Right lobe of liver (tissue), 6 donors: ENCODE measurements at regions not wholly inside any gene's neighbourhood (a gene's known extent, or its start where the extent isn't known, plus 50 kb on each side); places are given as distances from the start of the nearest gene placed in this dataset.

Experiments used
- ATAC-seq, 4 donors: fragments of 200-7000 bp; cut with Tn5 transposase; one replicate each; pipeline ENCODE4 v1.9.1; 2020; ENCODE audit warnings: mild to moderate bottlenecking in 4 of 4, moderate library complexity in 4 of 4
- DNase-seq, 3 donors: peaks; one replicate each; pipeline ENCODE4 v3.0.0-alpha.2; 2020
- H3K27ac ChIP-seq, 3 donors: fragments of 200-600 bp; one replicate each; pipeline ENCODE4 v1.8.0; 2022
- H3K27me3 ChIP-seq, 2 donors: fragments of 200-600 bp; one replicate each; pipeline ENCODE4 v1.8.0; 2022
- H3K36me3 ChIP-seq, 4 donors: fragments of 200-600 bp; sonication (generic) in 1 of 4; one replicate each; pipeline versions ENCODE4 v1.5.1 to v1.8.0; 2017 to 2022; ENCODE audit warnings: control low read depth in 1 of 4
- H3K4me1 ChIP-seq, 4 donors: fragments of 200-600 bp; sonication (generic) in 1 of 4; one replicate each; pipeline versions ENCODE4 v1.5.1 to v1.8.0; 2017 to 2022; ENCODE audit warnings: control low read depth in 1 of 4
- H3K4me3 ChIP-seq, 3 donors: fragments of 200-600 bp; one replicate each; pipeline ENCODE4 v1.8.0; 2022
- H3K9me3 ChIP-seq, 4 donors: fragments of 200-600 bp; sonication (generic) in 1 of 4; one replicate each; pipeline versions ENCODE4 v1.5.1 to v1.8.0; 2017 to 2022; ENCODE audit warnings: control low read depth in 1 of 4
- POLR2A ChIP-seq: fragments of 450-650 bp; IDR thresholded peaks from one replicate; pipeline ENCODE4 v1.6.1; 2017; ENCODE audit warnings: antibody characterized with exemption, mild to moderate bottlenecking
- WGBS: methylation state at CpG from one replicate; pipeline ENCODE4 v1.1.6; 2018; ENCODE audit warnings: low coverage, low lambda C conversion rate; ENCODE audit not compliant: insufficient coverage; ENCODE audit errors: missing lambda C conversion rate; 5-methylcytosine and 5-hydroxymethylcytosine counted together
- intact Hi-C, 2 donors: fragments of 100-400 bp; cut with DNase I; formaldehyde crosslinking; loops; one replicate each; pipeline versions ENCODE4 v1.11.2 to v1.14.1; 2022
- TF ChIP-seq, protein P1 (sequence below), 4 donors: fragments of 200-600 bp in 3 of 4; fragments of 450-650 bp in 1 of 4; IDR thresholded peaks; one replicate each; pipeline versions ENCODE4 v1.5.1 to v1.8.0; 2016 to 2022; ENCODE audit warnings: antibody characterized with exemption in 4 of 4, mild to moderate bottlenecking in 2 of 4
- donor health status: DM: no; HTN: yes; CAD: no.
- donor health status: DM: no; HTN: no; CAD: no.
- donor health status: DM: no; HTN: no; CAD: no.
- donor health status: DM: no; HTN: yes; CAD: no.
- donor health status: DM: no; HTN: yes; CAD: no.

- Histone ChIP-seq H3K9me3 (no peaks in the 10 kb centered on the region), H3K4me3 (no peak overlapping the region), H3K36me3 (no peaks in the 10 kb centered on the region), H3K4me1 (no peaks in the 10 kb centered on the region), H3K27me3 (no peaks in the 10 kb centered on the region), H3K27ac (no peak overlapping the region)
- intact Hi-C loops = no loop called here
- no peak for ATAC-seq
- TF ChIP-seq, protein P1, sequence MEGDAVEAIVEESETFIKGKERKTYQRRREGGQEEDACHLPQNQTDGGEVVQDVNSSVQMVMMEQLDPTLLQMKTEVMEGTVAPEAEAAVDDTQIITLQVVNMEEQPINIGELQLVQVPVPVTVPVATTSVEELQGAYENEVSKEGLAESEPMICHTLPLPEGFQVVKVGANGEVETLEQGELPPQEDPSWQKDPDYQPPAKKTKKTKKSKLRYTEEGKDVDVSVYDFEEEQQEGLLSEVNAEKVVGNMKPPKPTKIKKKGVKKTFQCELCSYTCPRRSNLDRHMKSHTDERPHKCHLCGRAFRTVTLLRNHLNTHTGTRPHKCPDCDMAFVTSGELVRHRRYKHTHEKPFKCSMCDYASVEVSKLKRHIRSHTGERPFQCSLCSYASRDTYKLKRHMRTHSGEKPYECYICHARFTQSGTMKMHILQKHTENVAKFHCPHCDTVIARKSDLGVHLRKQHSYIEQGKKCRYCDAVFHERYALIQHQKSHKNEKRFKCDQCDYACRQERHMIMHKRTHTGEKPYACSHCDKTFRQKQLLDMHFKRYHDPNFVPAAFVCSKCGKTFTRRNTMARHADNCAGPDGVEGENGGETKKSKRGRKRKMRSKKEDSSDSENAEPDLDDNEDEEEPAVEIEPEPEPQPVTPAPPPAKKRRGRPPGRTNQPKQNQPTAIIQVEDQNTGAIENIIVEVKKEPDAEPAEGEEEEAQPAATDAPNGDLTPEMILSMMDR (IDR thresholded peaks at IDR 0.05) = no peak
- no peak for TF ChIP-seq POLR2A
- no peak for DNase-seq
- WGBS = 49% methylated on average over 12 of the region's 12 CpGs
These were observed 148.0 kb upstream of the ZRANB2 start for GRCh38 chr1:71228742-71229365.

GRCh38 chr1:71228241-71228640 is 147.4 kb upstream of the ZRANB2 start:
- TF ChIP-seq POLR2A = no peak
- TF ChIP-seq, protein P1 (IDR thresholded peaks at IDR 0.05) = no peak
- Histone ChIP-seq H3K36me3 (no peaks in the 10 kb centered on the region), H3K4me3 (no peak overlapping the region), H3K4me1 (no peaks in the 10 kb centered on the region), H3K27me3 (no peaks in the 10 kb centered on the region), H3K9me3 (no peaks in the 10 kb centered on the region), H3K27ac (no peak overlapping the region)
- intact Hi-C loops = no loop called here
- WGBS = 67% methylated on average over 4 of the region's 4 CpGs
- no peak for ATAC-seq
- no peak for DNase-seq

GRCh38 chr1:71224741-71225377 is 144.0 kb upstream of the ZRANB2 start:
- Histone ChIP-seq H3K4me3 (no peak overlapping the region), H3K27me3 (no peaks in the 10 kb centered on the region), H3K9me3 (no peaks in the 10 kb centered on the region), H3K27ac (no peak overlapping the region), H3K4me1 (no peaks in the 10 kb centered on the region), H3K36me3 (no peaks in the 10 kb centered on the region)
- intact Hi-C loops = no loop called here
- DNase-seq = no peak
- WGBS = 63% methylated on average over 4 of the region's 4 CpGs
- ATAC-seq = no peak
- TF ChIP-seq, protein P1 (IDR thresholded peaks at IDR 0.05) = no peak

DNA sequence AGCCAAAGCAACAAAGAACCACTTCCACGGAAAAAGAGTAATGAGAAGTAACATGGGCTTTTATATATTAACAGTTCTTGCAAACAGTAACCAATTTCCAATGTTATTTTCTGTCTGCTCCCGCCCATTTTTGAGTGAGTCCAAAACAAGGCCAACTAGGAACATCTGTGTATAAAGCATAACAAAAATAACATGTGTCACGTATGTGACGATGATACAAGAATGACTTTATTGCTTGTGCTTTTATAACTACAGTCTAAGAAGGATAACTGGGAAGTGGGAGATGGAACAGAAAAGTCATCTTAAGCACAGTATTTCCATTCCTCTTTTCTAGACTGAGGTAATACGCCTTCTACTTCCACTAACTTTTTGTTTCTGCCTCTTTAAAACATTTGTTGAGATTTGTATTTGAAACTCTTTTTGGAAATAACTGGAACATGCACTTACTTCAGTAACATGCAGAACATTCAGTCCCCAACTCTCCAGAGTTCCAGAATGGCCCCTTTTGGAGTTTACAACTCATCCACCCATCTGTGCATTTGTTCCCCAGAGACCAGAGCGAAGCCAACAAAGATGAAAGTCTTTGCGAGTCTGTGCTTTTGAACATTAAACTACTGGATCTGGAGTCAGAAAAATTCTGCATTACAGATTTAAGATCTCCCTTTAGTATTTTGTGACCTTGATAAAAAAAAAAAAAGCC is 143.0 kb upstream of the ZRANB2 start:
- TF ChIP-seq, protein P1 (IDR thresholded peaks at IDR 0.05) = no peak
- TF ChIP-seq POLR2A = no peak
- ATAC-seq (no peak), DNase-seq (no peak)
- Histone ChIP-seq H3K36me3 (no peaks in the 10 kb centered on the region), H3K27me3 (no peaks in the 10 kb centered on the region), H3K9me3 (no peaks in the 10 kb centered on the region), H3K4me1 (no peaks in the 10 kb centered on the region), H3K4me3 (no peak overlapping the region), H3K27ac (no peak overlapping the region)
- 75% methylated on average over 7 of the region's 7 CpGs for WGBS
- intact Hi-C loops = no loop called here
